ENCODE measurements at regions not wholly inside any gene's neighbourhood (a gene's known extent, or its start where the extent isn't known, plus 50 kb on each side); places are given as distances from the start of the nearest gene placed in this dataset.

DNA sequence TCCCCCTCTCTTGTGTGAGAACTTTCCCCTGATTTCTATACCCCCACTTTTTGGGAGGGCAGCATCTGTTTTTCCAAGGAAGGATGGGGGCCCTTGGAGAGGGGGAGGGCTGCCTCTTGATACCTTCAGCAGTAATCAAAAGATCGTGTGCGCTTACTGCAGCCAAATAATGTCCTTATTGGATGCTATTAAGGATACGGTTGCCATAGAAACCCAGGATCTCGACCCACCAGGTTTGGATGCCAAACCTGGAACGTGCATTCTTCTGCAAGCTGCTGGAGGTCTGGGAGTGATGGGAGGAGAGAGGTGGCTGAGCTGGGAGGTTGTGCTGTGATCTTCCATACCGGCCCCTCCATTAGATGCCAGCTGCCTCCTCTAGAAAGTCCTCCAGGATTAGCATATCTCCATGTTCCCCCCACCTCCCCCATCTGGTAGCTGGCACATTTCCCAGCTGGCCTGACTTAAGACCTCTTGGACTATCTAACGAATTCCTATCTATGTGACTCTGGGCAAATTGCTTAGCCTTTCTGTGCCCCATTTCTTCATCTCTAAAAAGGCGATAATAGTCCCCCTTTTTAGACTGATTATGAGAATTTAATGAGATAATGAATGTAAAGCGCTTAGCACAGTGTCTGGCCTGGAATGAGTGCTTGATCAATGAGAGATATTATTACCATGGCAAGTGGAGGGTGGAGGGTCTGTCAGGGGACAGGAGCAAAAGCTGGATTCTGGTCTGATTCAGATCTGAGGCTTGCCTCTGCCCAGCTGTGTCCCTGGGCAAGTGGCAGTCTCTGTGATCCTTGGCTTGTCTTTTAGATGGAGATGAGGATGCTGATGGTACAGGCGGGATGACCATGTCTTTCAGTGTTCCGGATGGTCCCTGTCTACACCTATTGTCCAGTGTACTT, 78.5 kb upstream of the PCBD1 start:
- TF ChIP-seq, protein P1, sequence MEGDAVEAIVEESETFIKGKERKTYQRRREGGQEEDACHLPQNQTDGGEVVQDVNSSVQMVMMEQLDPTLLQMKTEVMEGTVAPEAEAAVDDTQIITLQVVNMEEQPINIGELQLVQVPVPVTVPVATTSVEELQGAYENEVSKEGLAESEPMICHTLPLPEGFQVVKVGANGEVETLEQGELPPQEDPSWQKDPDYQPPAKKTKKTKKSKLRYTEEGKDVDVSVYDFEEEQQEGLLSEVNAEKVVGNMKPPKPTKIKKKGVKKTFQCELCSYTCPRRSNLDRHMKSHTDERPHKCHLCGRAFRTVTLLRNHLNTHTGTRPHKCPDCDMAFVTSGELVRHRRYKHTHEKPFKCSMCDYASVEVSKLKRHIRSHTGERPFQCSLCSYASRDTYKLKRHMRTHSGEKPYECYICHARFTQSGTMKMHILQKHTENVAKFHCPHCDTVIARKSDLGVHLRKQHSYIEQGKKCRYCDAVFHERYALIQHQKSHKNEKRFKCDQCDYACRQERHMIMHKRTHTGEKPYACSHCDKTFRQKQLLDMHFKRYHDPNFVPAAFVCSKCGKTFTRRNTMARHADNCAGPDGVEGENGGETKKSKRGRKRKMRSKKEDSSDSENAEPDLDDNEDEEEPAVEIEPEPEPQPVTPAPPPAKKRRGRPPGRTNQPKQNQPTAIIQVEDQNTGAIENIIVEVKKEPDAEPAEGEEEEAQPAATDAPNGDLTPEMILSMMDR (IDR thresholded peaks at IDR 0.05; ENCODE audit: borderline replicate concordance, insufficient read depth, low read depth, low read length): no peak

DNA sequence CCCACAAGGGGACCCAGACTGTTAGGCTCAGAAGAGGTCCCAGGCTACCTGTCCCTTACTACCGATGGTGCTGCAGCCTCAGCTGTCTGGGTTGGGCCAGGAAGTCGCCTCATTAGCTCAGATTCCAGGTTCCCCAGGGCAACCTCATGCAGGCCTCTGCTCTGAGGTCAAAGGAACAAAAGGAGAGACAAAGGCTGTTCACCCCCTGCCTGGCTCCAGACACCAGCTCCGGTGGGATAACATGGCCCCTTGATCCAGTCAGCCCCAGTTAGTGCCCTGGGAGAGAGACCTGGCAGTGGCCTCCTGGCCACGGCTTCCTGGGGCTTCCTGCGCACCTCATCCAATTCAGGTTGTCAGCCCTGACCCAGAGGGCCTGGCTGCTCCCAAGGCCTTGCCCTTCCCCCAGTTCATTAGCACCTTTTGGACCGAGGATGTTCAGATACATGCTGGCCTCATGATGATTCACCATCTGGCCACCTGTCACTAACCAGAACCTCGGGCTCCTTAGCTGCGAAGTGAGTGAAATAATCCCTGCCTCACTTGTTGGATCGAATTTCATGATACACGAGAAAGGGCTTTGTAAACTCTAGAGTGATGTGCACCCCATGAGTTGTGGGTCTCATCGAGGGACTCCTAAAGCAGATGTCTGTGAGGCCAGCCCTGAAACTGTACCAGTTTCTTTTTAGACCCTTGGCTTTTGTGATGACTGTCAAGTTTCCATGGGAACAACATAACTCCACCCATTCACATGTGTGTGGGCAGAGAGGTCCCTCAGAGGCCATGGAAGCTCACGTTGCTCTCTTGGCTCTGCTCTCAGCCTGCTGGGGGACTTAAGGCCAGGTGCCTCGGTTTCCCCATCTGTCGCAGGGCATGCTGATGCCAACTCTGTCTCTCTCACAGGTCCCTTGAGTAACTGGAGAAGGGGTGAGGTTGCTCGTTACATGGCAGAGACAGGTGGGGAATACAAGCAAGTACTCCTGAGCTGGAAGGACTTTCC, 79.5 kb upstream of the PCBD1 start:
- TF ChIP-seq, protein P1 (IDR thresholded peaks at IDR 0.05; ENCODE audit: borderline replicate concordance, insufficient read depth, low read depth, low read length): no peak
- H3K4me3 ChIP-seq (ENCODE audit: low read depth, low read length): no peak overlapping the region

More for the DNA sequence above, 78.5 kb upstream of the PCBD1 start:
- H3K4me3 ChIP-seq (ENCODE audit: low read depth, low read length): no peak overlapping the region

DNA sequence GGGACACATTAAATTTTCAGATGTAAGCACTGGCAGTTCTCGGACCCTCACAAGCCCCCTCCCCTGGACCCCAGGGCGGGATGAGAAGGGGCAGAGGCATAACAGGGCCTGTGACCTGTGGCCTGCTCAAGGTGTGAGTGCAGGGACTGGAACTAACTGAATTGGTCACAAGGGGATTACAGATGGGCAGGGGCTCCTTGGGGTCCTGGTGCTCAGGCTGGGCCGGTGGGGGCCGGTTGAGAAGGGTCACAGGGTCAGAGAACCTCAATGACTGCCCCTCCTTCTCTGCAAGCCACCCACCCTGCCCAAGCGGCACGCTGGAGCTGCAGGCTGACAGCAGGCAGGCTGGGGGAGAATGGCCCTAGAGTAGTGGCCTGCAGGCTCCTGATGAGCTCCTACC, 80.8 kb upstream of the PCBD1 start:
- H3K4me3 ChIP-seq (ENCODE audit: low read depth, low read length): no peak overlapping the region
- TF ChIP-seq, protein P1 (IDR thresholded peaks at IDR 0.05; ENCODE audit: borderline replicate concordance, insufficient read depth, low read depth, low read length): no peak

DNA sequence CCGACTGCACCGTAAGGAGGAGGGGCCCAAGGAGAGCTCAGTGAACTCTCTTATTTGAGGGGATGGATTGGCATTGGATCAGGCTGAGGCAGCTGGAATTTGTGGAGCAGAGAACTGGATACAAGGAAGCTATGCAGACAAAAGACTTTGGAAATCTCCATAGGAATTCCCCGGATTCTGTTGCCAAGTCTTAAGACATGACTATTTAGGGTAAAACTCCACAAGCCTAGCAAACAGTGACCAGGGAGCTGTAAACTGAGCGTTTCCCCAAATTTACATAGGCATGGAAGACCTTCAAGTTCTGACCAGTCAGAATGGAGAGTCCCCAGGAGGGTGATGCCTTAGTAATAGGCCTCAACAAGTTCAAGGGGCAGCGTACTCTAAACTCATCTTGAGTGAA, 82.5 kb upstream of the PCBD1 start:
- no peak overlapping the region for H3K4me3 ChIP-seq (ENCODE audit: low read depth, low read length)
- TF ChIP-seq, protein P1 (IDR thresholded peaks at IDR 0.05; ENCODE audit: borderline replicate concordance, insufficient read depth, low read depth, low read length): no peak

DNA sequence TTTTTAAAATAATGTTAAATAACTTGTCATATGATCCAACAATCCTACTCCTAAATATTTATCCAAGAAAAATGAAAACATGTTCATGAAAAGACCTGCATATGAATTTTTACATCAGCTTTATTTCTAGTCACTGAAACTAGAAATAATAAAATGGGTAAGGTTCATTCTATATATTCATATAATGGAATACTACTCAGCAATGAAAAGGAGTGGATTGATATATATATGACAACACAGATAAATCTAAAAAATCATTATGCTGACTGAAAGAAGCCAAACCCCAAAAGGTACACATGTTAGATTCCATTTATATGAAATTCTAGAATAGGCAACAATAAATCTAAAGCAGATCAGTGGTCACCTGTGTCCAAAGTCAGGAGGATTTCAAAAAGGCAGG, 84.9 kb upstream of the PCBD1 start:
- no peak overlapping the region for H3K4me3 ChIP-seq (ENCODE audit: low read depth, low read length)
- TF ChIP-seq, protein P1 (IDR thresholded peaks at IDR 0.05; ENCODE audit: borderline replicate concordance, insufficient read depth, low read depth, low read length): no peak

DNA sequence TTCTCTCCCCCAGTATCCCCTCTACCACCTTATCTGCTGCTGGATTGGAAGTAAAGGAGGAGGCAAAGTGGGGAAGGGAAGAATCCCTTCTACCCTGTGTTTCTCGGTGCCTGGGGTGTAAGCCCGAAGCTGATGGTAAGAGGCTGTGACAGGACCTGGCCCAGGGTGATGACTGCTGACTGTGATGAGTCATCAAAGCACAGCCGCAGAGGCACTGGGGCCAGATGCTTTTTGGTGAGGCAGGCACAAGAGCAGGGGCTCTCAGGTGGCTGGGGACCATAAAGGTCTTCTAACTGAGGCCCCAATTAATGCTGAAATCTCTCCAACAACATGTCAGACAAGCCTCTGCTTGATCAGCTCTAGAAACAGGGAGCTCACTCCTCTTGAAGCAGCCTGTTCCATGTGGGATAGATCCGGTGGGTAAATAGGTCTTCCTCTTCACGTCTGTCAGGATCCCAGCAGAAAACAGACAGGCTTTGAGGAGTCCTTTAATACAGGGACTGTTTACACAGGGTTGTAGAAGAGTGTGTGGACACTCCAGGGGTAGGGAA, 86.1 kb upstream of the PCBD1 start:
- no peak overlapping the region for H3K4me3 ChIP-seq (ENCODE audit: low read depth, low read length)
- TF ChIP-seq, protein P1 (IDR thresholded peaks at IDR 0.05; ENCODE audit: borderline replicate concordance, insufficient read depth, low read depth, low read length): no peak
